ENCODE measurements at regions not wholly inside any gene's neighbourhood (a gene's known extent, or its start where the extent isn't known, plus 50 kb on each side); places are given as distances from the start of the nearest gene placed in this dataset.

- in situ Hi-C loops (cut with HindIII; ENCODE audit: low sequenced_read_pairs), result no loop called here
These were observed 106.7 kb upstream of the FOXF1 start for GRCh38 chr16:86403541-86404163.

GRCh38 chr16:86404678-86405077 lies 105.6 kb upstream of the FOXF1 start:
- in situ Hi-C loops (cut with HindIII; ENCODE audit: low sequenced_read_pairs), result no loop called here

More at GRCh38 chr16:86403541-86404163, 106.7 kb upstream of the FOXF1 start:
- no peak for DNase-seq (ENCODE audit: low spot score)

GRCh38 chr16:86405319-86405718 lies 105.0 kb upstream of the FOXF1 start:
- DNase-seq (ENCODE audit: low spot score), result no peak
- in situ Hi-C loops (cut with HindIII; ENCODE audit: low sequenced_read_pairs), result no loop called here

More at GRCh38 chr16:86404678-86405077, 105.6 kb upstream of the FOXF1 start:
- no peak for DNase-seq (ENCODE audit: low spot score)

GRCh38 chr16:86406056-86406455 lies 104.3 kb upstream of the FOXF1 start:
- DNase-seq (ENCODE audit: low spot score), result no peak
- in situ Hi-C loops (cut with HindIII; ENCODE audit: low sequenced_read_pairs), result no loop called here

- in situ Hi-C loops (cut with HindIII; ENCODE audit: low sequenced_read_pairs), result no loop called here
- DNase-seq (ENCODE audit: low spot score), result no peak
These were observed 101.6 kb upstream of the FOXF1 start for GRCh38 chr16:86408685-86409084.

- in situ Hi-C loops (cut with HindIII; ENCODE audit: low sequenced_read_pairs), result no loop called here
- no peak for DNase-seq (ENCODE audit: low spot score)
These were observed 100.2 kb upstream of the FOXF1 start for GRCh38 chr16:86410081-86410480.

GRCh38 chr16:86410529-86410928 lies 99.8 kb upstream of the FOXF1 start:
- no peak for DNase-seq (ENCODE audit: low spot score)

GRCh38 chr16:86411897-86412296 lies 98.4 kb upstream of the FOXF1 start:
- DNase-seq (ENCODE audit: low spot score), result no peak
- in situ Hi-C loops (cut with HindIII; ENCODE audit: low sequenced_read_pairs), result no loop called here

More at GRCh38 chr16:86410529-86410928, 99.8 kb upstream of the FOXF1 start:
- in situ Hi-C loops (cut with HindIII; ENCODE audit: low sequenced_read_pairs), result no loop called here

GRCh38 chr16:86414991-86415740 lies 95.2 kb upstream of the FOXF1 start:
- in situ Hi-C loops (cut with HindIII; ENCODE audit: low sequenced_read_pairs), result no loop called here
- DNase-seq (ENCODE audit: low spot score), result no peak

- DNase-seq (ENCODE audit: low spot score), result no peak
- in situ Hi-C loops (cut with HindIII; ENCODE audit: low sequenced_read_pairs), result no loop called here
These were observed 91.3 kb upstream of the FOXF1 start for GRCh38 chr16:86418981-86419380.

GRCh38 chr16:86419518-86419917 lies 90.8 kb upstream of the FOXF1 start:
- in situ Hi-C loops (cut with HindIII; ENCODE audit: low sequenced_read_pairs), result no loop called here
- DNase-seq (ENCODE audit: low spot score), result no peak

- no peak for DNase-seq (ENCODE audit: low spot score)
- in situ Hi-C loops (cut with HindIII; ENCODE audit: low sequenced_read_pairs), result no loop called here
These were observed 88.3 kb upstream of the FOXF1 start for GRCh38 chr16:86421995-86422394.

GRCh38 chr16:86424398-86424797 lies 85.9 kb upstream of the FOXF1 start:
- in situ Hi-C loops (cut with HindIII; ENCODE audit: low sequenced_read_pairs), result no loop called here
- no peak for DNase-seq (ENCODE audit: low spot score)

- no peak for DNase-seq (ENCODE audit: low spot score)
These were observed 85.3 kb upstream of the FOXF1 start for GRCh38 chr16:86424985-86425384.

GRCh38 chr16:86426063-86426642 lies 84.2 kb upstream of the FOXF1 start:
- DNase-seq (ENCODE audit: low spot score), result no peak
- in situ Hi-C loops (cut with HindIII; ENCODE audit: low sequenced_read_pairs), result no loop called here

More at GRCh38 chr16:86424985-86425384, 85.3 kb upstream of the FOXF1 start:
- in situ Hi-C loops (cut with HindIII; ENCODE audit: low sequenced_read_pairs), result no loop called here

- in situ Hi-C loops (cut with HindIII; ENCODE audit: low sequenced_read_pairs), result no loop called here
- DNase-seq (ENCODE audit: low spot score), result no peak
These were observed 82.9 kb upstream of the FOXF1 start for GRCh38 chr16:86427433-86427851.

- in situ Hi-C loops (cut with HindIII; ENCODE audit: low sequenced_read_pairs), result no loop called here
- no peak for DNase-seq (ENCODE audit: low spot score)
These were observed 81.4 kb upstream of the FOXF1 start for GRCh38 chr16:86428729-86429517.

- no peak for DNase-seq (ENCODE audit: low spot score)
- in situ Hi-C loops (cut with HindIII; ENCODE audit: low sequenced_read_pairs), result no loop called here
These were observed 80.7 kb upstream of the FOXF1 start for GRCh38 chr16:86429663-86430062.

- DNase-seq (ENCODE audit: low spot score), result no peak
- in situ Hi-C loops (cut with HindIII; ENCODE audit: low sequenced_read_pairs), result no loop called here
These were observed 79.5 kb upstream of the FOXF1 start for GRCh38 chr16:86430814-86431213.

- in situ Hi-C loops (cut with HindIII; ENCODE audit: low sequenced_read_pairs), result no loop called here
These were observed 78.8 kb upstream of the FOXF1 start for GRCh38 chr16:86431540-86431939.

More at GRCh38 chr16:86431540-86431939, 78.8 kb upstream of the FOXF1 start:
- no peak for DNase-seq (ENCODE audit: low spot score)
